Breast epithelium (tissue), 3 donors: ENCODE measurements at regions not wholly inside any gene's neighbourhood (a gene's known extent, or its start where the extent isn't known, plus 50 kb on each side); places are given as distances from the start of the nearest gene placed in this dataset.

Experiments
- POLR2A ChIP-seq: fragments of 450-650 bp; IDR thresholded peaks from one replicate; pipeline ENCODE4 v1.6.1; 2016; ENCODE audit warnings: antibody characterized with exemption, mild to moderate bottlenecking, moderate library complexity
- TF ChIP-seq, protein P1 (sequence below), 3 donors: fragments of 450-650 bp; IDR thresholded peaks; one replicate each; pipeline ENCODE4 v1.5.1; 2016 to 2017; ENCODE audit warnings: antibody characterized with exemption in 3 of 3, mild to moderate bottlenecking in 3 of 3, moderate library complexity in 3 of 3

DNA sequence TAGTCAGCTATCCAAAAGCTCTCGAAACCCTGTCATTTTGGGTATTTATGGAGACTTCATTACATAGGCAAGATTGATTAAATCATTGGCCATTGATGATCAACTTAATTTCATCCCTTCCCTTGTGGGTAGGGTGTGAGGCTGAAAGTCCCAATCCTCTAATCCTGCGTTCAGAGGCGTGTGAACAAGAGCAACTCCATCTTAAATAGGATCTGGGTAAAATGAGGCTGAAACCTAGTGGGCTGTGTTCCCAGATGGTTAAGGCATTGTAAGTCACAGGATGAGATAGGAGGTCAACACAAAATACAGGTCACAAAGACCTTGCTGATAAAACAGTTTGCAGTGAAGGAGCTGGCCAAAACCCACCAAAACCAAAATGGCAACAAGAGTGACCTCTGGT is 641.7 kb upstream of the GJE1 start:
- TF ChIP-seq, protein P1, sequence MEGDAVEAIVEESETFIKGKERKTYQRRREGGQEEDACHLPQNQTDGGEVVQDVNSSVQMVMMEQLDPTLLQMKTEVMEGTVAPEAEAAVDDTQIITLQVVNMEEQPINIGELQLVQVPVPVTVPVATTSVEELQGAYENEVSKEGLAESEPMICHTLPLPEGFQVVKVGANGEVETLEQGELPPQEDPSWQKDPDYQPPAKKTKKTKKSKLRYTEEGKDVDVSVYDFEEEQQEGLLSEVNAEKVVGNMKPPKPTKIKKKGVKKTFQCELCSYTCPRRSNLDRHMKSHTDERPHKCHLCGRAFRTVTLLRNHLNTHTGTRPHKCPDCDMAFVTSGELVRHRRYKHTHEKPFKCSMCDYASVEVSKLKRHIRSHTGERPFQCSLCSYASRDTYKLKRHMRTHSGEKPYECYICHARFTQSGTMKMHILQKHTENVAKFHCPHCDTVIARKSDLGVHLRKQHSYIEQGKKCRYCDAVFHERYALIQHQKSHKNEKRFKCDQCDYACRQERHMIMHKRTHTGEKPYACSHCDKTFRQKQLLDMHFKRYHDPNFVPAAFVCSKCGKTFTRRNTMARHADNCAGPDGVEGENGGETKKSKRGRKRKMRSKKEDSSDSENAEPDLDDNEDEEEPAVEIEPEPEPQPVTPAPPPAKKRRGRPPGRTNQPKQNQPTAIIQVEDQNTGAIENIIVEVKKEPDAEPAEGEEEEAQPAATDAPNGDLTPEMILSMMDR (IDR thresholded peaks at IDR 0.05), result no peak
- no peak for TF ChIP-seq POLR2A
